Esophagus muscularis mucosa (tissue), 4 donors: ENCODE measurements at regions not wholly inside any gene's neighbourhood (a gene's known extent, or its start where the extent isn't known, plus 50 kb on each side); places are given as distances from the start of the nearest gene placed in this dataset.

ENCODE experiments used
- CTCF ChIP-seq, 3 experiments: fragments of 200-600 bp in 2 of 3; fragments of 450-650 bp in 1 of 3; sonication (generic) in 2 of 3; IDR thresholded peaks; one replicate each; pipeline ENCODE4 v1.5.1; 2017 to 2019; ENCODE audit warnings: antibody characterized with exemption in 3 of 3, mild to moderate bottlenecking in 2 of 3, moderate library complexity in 1 of 3
- EP300 ChIP-seq: sonication (generic); formaldehyde crosslinking; IDR thresholded peaks from one replicate; pipeline ENCODE4 v1.6.1; 2017; ENCODE audit warnings: antibody characterized with exemption
- POLR2A ChIP-seq: fragments of 450-650 bp; IDR thresholded peaks from one replicate; pipeline ENCODE4 v1.6.1; 2017; ENCODE audit warnings: antibody characterized with exemption, moderate library complexity, mild to moderate bottlenecking, low read depth
- POLR2AphosphoS5 ChIP-seq, 2 donors: sonication (generic); formaldehyde crosslinking; IDR thresholded peaks; one replicate each; pipeline ENCODE4 v1.6.1; 2017; ENCODE audit warnings: antibody characterized with exemption in 2 of 2

GRCh38 chr2:149988361-149988760 is 400.8 kb upstream of the MMADHC start:
- TF ChIP-seq POLR2A = no peak
- no peak for TF ChIP-seq POLR2AphosphoS5 (IDR thresholded peaks at IDR 0.05)
- no peak for TF ChIP-seq CTCF (IDR thresholded peaks at IDR 0.05)
- TF ChIP-seq EP300 = no peak
